ENCODE measurements at regions not wholly inside any gene's neighbourhood (a gene's known extent, or its start where the extent isn't known, plus 50 kb on each side); places are given as distances from the start of the nearest gene placed in this dataset.

GRCh38 chr2:18005411-18005810 lies 126.9 kb downstream of the KCNS3 start:
- H3K9me3 ChIP-seq (ENCODE audit: control insufficient read depth, low read length): no peaks in the 10 kb centered on the region
- no peak overlapping the region for H3K27ac ChIP-seq
- TF ChIP-seq, protein P1, sequence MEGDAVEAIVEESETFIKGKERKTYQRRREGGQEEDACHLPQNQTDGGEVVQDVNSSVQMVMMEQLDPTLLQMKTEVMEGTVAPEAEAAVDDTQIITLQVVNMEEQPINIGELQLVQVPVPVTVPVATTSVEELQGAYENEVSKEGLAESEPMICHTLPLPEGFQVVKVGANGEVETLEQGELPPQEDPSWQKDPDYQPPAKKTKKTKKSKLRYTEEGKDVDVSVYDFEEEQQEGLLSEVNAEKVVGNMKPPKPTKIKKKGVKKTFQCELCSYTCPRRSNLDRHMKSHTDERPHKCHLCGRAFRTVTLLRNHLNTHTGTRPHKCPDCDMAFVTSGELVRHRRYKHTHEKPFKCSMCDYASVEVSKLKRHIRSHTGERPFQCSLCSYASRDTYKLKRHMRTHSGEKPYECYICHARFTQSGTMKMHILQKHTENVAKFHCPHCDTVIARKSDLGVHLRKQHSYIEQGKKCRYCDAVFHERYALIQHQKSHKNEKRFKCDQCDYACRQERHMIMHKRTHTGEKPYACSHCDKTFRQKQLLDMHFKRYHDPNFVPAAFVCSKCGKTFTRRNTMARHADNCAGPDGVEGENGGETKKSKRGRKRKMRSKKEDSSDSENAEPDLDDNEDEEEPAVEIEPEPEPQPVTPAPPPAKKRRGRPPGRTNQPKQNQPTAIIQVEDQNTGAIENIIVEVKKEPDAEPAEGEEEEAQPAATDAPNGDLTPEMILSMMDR (IDR thresholded peaks at IDR 0.05): no peak
- H3K27me3 ChIP-seq (ENCODE audit: control insufficient read depth, insufficient read depth, low read length): no peaks in the 10 kb centered on the region
- H3K4me2 ChIP-seq (ENCODE audit: low read length): no peak overlapping the region
- no peaks in the 10 kb centered on the region for H3K36me3 ChIP-seq (ENCODE audit: control insufficient read depth, insufficient read depth, low read length)
- H2AFZ ChIP-seq: no peak overlapping the region
- no peak overlapping the region for H3K9ac ChIP-seq
- no peaks in the 10 kb centered on the region for H3K4me1 ChIP-seq
- no peaks in the 10 kb centered on the region for H3K79me2 ChIP-seq
- no peak overlapping the region for H3K4me3 ChIP-seq (ENCODE audit: low read depth, low read length)

- TF ChIP-seq, protein P1 (IDR thresholded peaks at IDR 0.05): no peak
- Histone ChIP-seq H2AFZ (no peak overlapping the region), H3K9me3 (ENCODE audit: control insufficient read depth, low read length) (no peaks in the 10 kb centered on the region), H3K27ac (no peak overlapping the region), H3K36me3 (ENCODE audit: control insufficient read depth, insufficient read depth, low read length) (no peaks in the 10 kb centered on the region), H3K4me3 (ENCODE audit: low read depth, low read length) (no peak overlapping the region), H3K27me3 (ENCODE audit: control insufficient read depth, insufficient read depth, low read length) (no peaks in the 10 kb centered on the region), H3K4me2 (ENCODE audit: low read length) (no peak overlapping the region), H3K9ac (no peak overlapping the region), H3K79me2 (no peaks in the 10 kb centered on the region), H3K4me1 (no peaks in the 10 kb centered on the region)
These were observed 123.2 kb downstream of the KCNS3 start for GRCh38 chr2:18001671-18002070.

GRCh38 chr2:17996978-17997377 lies 118.5 kb downstream of the KCNS3 start:
- Histone ChIP-seq H3K9me3 (ENCODE audit: control insufficient read depth, low read length) (no peaks in the 10 kb centered on the region), H3K4me3 (ENCODE audit: low read depth, low read length) (no peak overlapping the region), H2AFZ (no peak overlapping the region), H3K27ac (no peak overlapping the region), H3K27me3 (ENCODE audit: control insufficient read depth, insufficient read depth, low read length) (no peaks in the 10 kb centered on the region), H3K4me1 (no peaks in the 10 kb centered on the region), H3K4me2 (ENCODE audit: low read length) (no peak overlapping the region), H3K79me2 (no peaks in the 10 kb centered on the region), H3K9ac (no peak overlapping the region), H3K36me3 (ENCODE audit: control insufficient read depth, insufficient read depth, low read length) (no peaks in the 10 kb centered on the region)
- TF ChIP-seq, protein P1 (IDR thresholded peaks at IDR 0.05): no peak

DNA sequence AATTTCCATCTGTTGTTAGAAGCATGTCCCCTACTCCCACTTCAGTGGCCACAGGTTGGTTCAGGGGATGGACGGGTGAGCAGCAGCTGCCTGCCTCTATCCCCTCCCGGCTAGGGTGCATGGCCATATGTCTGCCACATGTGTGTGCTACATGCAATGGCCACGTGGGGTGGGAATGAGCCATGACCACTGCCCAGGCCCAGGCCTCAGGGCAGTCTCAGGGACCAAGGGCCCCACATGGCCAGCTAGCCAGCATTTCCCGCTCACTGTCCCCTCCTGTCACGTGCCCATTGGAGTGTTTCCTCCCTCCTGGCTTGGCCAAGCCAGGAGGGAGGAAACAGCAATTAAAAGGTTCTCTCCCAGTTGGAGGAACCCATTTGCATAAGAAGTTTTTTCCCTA lies 117.1 kb downstream of the KCNS3 start:
- Histone ChIP-seq H3K4me2 (ENCODE audit: low read length) (no peak overlapping the region), H2AFZ (no peak overlapping the region), H3K4me3 (ENCODE audit: low read depth, low read length) (no peak overlapping the region), H3K9me3 (ENCODE audit: control insufficient read depth, low read length) (no peaks in the 10 kb centered on the region), H3K27me3 (ENCODE audit: control insufficient read depth, insufficient read depth, low read length) (no peaks in the 10 kb centered on the region), H3K36me3 (ENCODE audit: control insufficient read depth, insufficient read depth, low read length) (no peaks in the 10 kb centered on the region), H3K9ac (no peak overlapping the region), H3K79me2 (no peaks in the 10 kb centered on the region), H3K27ac (no peak overlapping the region), H3K4me1 (no peaks in the 10 kb centered on the region)
- TF ChIP-seq, protein P1 (IDR thresholded peaks at IDR 0.05): no peak

All from parathyroid adenoma (tissue), 2 donors.